OCI-LY3 (cell line): ENCODE measurements at regions not wholly inside any gene's neighbourhood (a gene's known extent, or its start where the extent isn't known, plus 50 kb on each side); places are given as distances from the start of the nearest gene placed in this dataset.

ENCODE experiments used
- EZH2phosphoT487 ChIP-seq: fragments of 200-600 bp; shearing (Covaris generic); IDR thresholded peaks from 2 replicates; pipeline ENCODE4 v1.6.1; 2018; ENCODE audit warnings: antibody characterized with exemption, mixed run types, low read depth
- TF ChIP-seq, protein P1 (sequence below): fragments of 200-600, 300-600 bp; sonication (generic); IDR thresholded peaks from 2 replicates; pipeline ENCODE4 v1.5.1; 2014; ENCODE audit warnings: antibody characterized with exemption, low read length, low read depth

DNA sequence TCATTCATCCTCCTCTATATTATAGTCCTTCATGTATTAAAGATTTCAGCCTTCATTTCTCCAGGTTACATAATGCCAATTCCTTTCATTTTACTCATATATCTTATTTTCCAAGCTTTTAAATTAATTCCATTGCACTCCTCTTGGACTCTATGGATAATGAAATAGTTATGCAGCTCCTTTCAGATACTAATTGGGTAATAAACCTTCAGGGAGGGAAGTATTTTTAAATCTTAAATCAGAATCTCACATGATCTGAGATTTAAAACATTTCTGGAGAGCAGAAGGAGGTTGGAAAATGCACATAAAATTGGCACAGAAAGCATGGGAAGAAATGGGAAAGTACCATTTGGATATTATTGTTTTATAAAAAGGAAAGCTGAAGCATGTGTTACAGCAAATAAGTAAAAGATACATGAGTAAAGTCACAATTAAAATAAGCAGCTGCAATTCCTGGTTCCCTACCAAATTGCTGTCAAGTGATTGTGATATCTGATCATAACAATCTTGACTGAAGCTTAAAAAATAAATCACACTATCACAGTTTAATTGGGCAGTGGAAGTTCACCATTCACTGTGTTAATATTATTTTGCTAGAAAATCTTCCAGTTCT, 257.9 kb upstream of the NREP start:
- TF ChIP-seq, protein P1, sequence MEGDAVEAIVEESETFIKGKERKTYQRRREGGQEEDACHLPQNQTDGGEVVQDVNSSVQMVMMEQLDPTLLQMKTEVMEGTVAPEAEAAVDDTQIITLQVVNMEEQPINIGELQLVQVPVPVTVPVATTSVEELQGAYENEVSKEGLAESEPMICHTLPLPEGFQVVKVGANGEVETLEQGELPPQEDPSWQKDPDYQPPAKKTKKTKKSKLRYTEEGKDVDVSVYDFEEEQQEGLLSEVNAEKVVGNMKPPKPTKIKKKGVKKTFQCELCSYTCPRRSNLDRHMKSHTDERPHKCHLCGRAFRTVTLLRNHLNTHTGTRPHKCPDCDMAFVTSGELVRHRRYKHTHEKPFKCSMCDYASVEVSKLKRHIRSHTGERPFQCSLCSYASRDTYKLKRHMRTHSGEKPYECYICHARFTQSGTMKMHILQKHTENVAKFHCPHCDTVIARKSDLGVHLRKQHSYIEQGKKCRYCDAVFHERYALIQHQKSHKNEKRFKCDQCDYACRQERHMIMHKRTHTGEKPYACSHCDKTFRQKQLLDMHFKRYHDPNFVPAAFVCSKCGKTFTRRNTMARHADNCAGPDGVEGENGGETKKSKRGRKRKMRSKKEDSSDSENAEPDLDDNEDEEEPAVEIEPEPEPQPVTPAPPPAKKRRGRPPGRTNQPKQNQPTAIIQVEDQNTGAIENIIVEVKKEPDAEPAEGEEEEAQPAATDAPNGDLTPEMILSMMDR = no peak
- TF ChIP-seq EZH2phosphoT487 = no peak
